ENCODE measurements at regions not wholly inside any gene's neighbourhood (a gene's known extent, or its start where the extent isn't known, plus 50 kb on each side); places are given as distances from the start of the nearest gene placed in this dataset.

GRCh38 chr3:105157766-105158085 is 209.0 kb upstream of the ALCAM start:
- ChIA-PET SMC1A (ENCODE audit: uncharacterized antibody, unreplicated experiment) (no interaction called here), RAD21 (ENCODE audit: unreplicated experiment) (no interaction called here), CTCF (no interaction called here), POLR2A (no interaction called here)
- intact Hi-C loops (cut with micrococcal nuclease; ENCODE audit: unreplicated experiment) (loop anchor here (10.0 kb wide), 1 partner anchor 357 kb away; no protein-coding TSS in a partner anchor), in situ Hi-C loops (cut with MboI) (no loop called here)
- 38% methylated on average over 3 of the region's 3 CpGs for WGBS (ENCODE audit: insufficient coverage, insufficient replicate concordance, low lambda C conversion rate, missing lambda C conversion rate)
- no peak overlapping the region for H3K4me3 ChIP-seq
- no peak for TF ChIP-seq SREBF1 (IDR thresholded peaks at IDR 0.05; ENCODE audit: low read length)
- TF ChIP-seq MXI1 (IDR thresholded peaks at IDR 0.05; ENCODE audit: low read depth, low read length), result no peak
- TF ChIP-seq STAT3 (IDR thresholded peaks at IDR 0.05; ENCODE audit: low read depth, low read length), result no peak
- no peak for FAIRE-seq
- no peaks in the 10 kb centered on the region for H3K4me1 ChIP-seq (ENCODE audit: control insufficient read depth, insufficient read depth, low read length)
- H3K9ac ChIP-seq (ENCODE audit: control insufficient read depth, insufficient read depth, low read length), result no peak overlapping the region
- no peak for ATAC-seq
- BruUV-seq (replicated peaks), result no TSS peak
- H3K9me3 ChIP-seq (replicated peaks; ENCODE audit: control insufficient read depth, insufficient read depth, low read length), result no peaks in the 10 kb centered on the region
- no peak overlapping the region for H3K4me2 ChIP-seq (ENCODE audit: control insufficient read depth, insufficient read depth)
- no peaks in the 10 kb centered on the region for H3K36me3 ChIP-seq (ENCODE audit: control insufficient read depth in 2 of 2, insufficient read depth in 2 of 2, low read length in 1 of 2)
- no peaks in the 10 kb centered on the region for H3K27me3 ChIP-seq (replicated peaks in 1 of 2; ENCODE audit: control insufficient read depth in 2 of 2, insufficient read depth in 2 of 2, low read length in 1 of 2)
- H4K20me1 ChIP-seq (ENCODE audit: control insufficient read depth, insufficient read depth), result no peaks in the 10 kb centered on the region
- H2AFZ ChIP-seq (ENCODE audit: control insufficient read depth, low read depth, low read length), result no peak overlapping the region
- no peaks in the 10 kb centered on the region for H3K79me2 ChIP-seq (ENCODE audit: control insufficient read depth, insufficient read depth, low read length)
- no peak overlapping the region for H3K27ac ChIP-seq (ENCODE audit: control insufficient read depth, insufficient read depth)
- DNase-seq (ENCODE audit: low read depth, low spot score), result no peak

- no peak for TF ChIP-seq NFYB (IDR thresholded peaks at IDR 0.05; ENCODE audit: insufficient read depth, low read depth, low read length)
- TF ChIP-seq ASH2L (IDR thresholded peaks at IDR 0.05; ENCODE audit: borderline replicate concordance, low read depth), result no peak
- TF ChIP-seq SPI1 (IDR thresholded peaks at IDR 0.05; ENCODE audit: borderline replicate concordance, insufficient read depth, low read depth, low read length), result no peak
- no peak for TF ChIP-seq JUND (IDR thresholded peaks at IDR 0.05; ENCODE audit: low read depth, low read length)
- TF ChIP-seq NKRF (conservative IDR thresholded peaks at IDR 0.05), result no peak
- no peak for TF ChIP-seq RELB (IDR thresholded peaks at IDR 0.05; ENCODE audit: low read depth)
- no peak for TF ChIP-seq DPF2 (IDR thresholded peaks at IDR 0.05)
- TF ChIP-seq SREBF2 (IDR thresholded peaks at IDR 0.05; ENCODE audit: low read length), result no peak
- no peak for TF ChIP-seq MEF2B (IDR thresholded peaks at IDR 0.05; ENCODE audit: partially characterized antibody, poor library complexity, severe bottlenecking)
- TF ChIP-seq HCFC1 (IDR thresholded peaks at IDR 0.05; ENCODE audit: low read length), result no peak
- no peak for TF ChIP-seq IRF4 (IDR thresholded peaks at IDR 0.05; ENCODE audit: low read depth, low read length)
- TF ChIP-seq SUZ12 (IDR thresholded peaks at IDR 0.05; ENCODE audit: unreplicated experiment), result no peak
- TF ChIP-seq FOXM1 (IDR thresholded peaks at IDR 0.05; ENCODE audit: low read depth, low read length), result no peak
- no peak for ATAC-seq
- SMC1A ChIA-PET (ENCODE audit: uncharacterized antibody, unreplicated experiment), result no interaction called here
- FAIRE-seq, result no peak
- in situ Hi-C loops (cut with MboI) (no loop called here), intact Hi-C loops (cut with micrococcal nuclease; ENCODE audit: unreplicated experiment) (loop anchor here (10.0 kb wide), 1 partner anchor 357 kb away; no protein-coding TSS in a partner anchor)
- POLR2A ChIA-PET, result no interaction called here
- no peaks in the 10 kb centered on the region for H3K79me2 ChIP-seq (ENCODE audit: control insufficient read depth, insufficient read depth, low read length)
- no peak overlapping the region for H2AFZ ChIP-seq (ENCODE audit: control insufficient read depth, low read depth, low read length)
- CTCF ChIA-PET, result no interaction called here
- no peaks in the 10 kb centered on the region for H3K36me3 ChIP-seq (ENCODE audit: control insufficient read depth in 2 of 2, insufficient read depth in 2 of 2, low read length in 1 of 2)
- H3K27me3 ChIP-seq (replicated peaks in 1 of 2; ENCODE audit: control insufficient read depth in 2 of 2, insufficient read depth in 2 of 2, low read length in 1 of 2), result no peaks in the 10 kb centered on the region
- H3K9ac ChIP-seq (ENCODE audit: control insufficient read depth, insufficient read depth, low read length), result no peak overlapping the region
- H3K4me2 ChIP-seq (ENCODE audit: control insufficient read depth, insufficient read depth), result no peak overlapping the region
- no peak overlapping the region for H3K4me3 ChIP-seq
- no peak overlapping the region for H3K27ac ChIP-seq (ENCODE audit: control insufficient read depth, insufficient read depth)
- no peak for DNase-seq (ENCODE audit: low read depth, low spot score)
- no TSS peak for BruUV-seq (replicated peaks)
- no peaks in the 10 kb centered on the region for H3K4me1 ChIP-seq (ENCODE audit: control insufficient read depth, insufficient read depth, low read length)
- H4K20me1 ChIP-seq (ENCODE audit: control insufficient read depth, insufficient read depth), result no peaks in the 10 kb centered on the region
- RAD21 ChIA-PET (ENCODE audit: unreplicated experiment), result no interaction called here
- no peaks in the 10 kb centered on the region for H3K9me3 ChIP-seq (replicated peaks; ENCODE audit: control insufficient read depth, insufficient read depth, low read length)
Observed at GRCh38 chr3:105158286-105158685, 208.4 kb upstream of the ALCAM start.
